ENCODE measurements at regions not wholly inside any gene's neighbourhood (a gene's known extent, or its start where the extent isn't known, plus 50 kb on each side); places are given as distances from the start of the nearest gene placed in this dataset.
"Not testable (repeated sequence)": the region's sequence is repeated elsewhere in the genome, so short reads cannot be mapped to it uniquely, and the experiment has no call there.

DNA sequence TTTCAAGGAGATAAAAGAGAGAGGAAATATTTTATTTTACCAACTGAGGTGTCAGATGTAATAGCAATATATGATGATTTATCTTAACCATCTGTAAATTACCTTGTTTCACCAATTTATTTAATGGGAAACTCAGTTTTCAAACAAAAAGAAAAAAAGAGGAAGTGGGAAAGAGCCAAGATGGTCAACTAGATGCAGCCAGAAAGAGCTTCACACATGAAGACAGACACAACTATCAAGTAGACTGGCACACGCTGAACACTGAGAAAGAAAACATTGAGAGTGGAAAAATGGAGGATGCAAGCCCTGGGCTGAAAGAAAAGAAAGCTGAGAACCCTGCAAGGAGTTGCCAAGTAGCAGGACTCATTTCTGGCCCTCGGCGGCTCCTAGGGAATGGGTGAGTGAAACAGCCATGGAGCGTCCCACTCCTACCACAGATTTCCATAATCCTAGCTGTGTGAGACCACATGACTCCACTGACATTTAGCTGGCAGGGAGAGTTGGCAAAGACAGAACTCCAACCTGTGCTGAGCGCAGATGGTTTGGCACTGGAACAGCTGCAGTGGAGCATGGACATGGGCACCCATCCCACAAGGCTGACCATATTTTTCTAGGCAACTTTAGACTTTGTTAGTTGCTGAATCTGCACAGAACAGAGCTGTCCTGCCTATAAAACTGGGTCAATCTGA, 409.3 kb downstream of the FAM47B start:
- no peak for DNase-seq (ENCODE audit: low read depth)
- no peak for TF ChIP-seq CTCF (IDR thresholded peaks at IDR 0.05; ENCODE audit: insufficient read depth, low read length)
- no peak overlapping the region for H3K4me3 ChIP-seq (ENCODE audit: low read depth, low read length)

DNA sequence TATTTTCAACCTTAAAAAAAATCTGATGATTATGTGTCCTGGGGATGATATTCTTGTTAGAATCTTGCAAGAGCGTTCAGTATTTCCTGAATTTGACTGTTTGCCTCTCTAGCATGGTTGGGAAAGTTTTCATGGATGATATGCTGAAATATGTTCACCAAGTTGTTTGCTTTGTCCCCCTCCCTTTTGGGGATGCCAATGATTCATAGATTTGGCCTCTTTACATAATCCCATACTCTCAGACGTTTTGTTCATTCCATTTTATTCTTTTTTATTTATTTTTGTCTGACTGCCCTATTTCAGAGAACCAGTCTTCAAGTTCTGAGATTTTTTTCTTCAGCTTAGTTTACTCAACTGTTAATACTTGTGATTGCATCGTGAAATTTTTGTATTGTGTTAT, 415.1 kb downstream of the FAM47B start:
- no peak for DNase-seq (ENCODE audit: low read depth)
- TF ChIP-seq CTCF (IDR thresholded peaks at IDR 0.05; ENCODE audit: insufficient read depth, low read length): no peak
- no peak overlapping the region for H3K4me3 ChIP-seq (ENCODE audit: low read depth, low read length)

GRCh38 chrX:35362866-35363265, 420.3 kb downstream of the FAM47B start:
- TF ChIP-seq CTCF (IDR thresholded peaks at IDR 0.05; ENCODE audit: insufficient read depth, low read length): no peak
- H3K4me3 ChIP-seq (ENCODE audit: low read depth, low read length): no peak overlapping the region
- DNase-seq (ENCODE audit: low read depth): no peak

GRCh38 chrX:35374116-35374515, 424.0 kb upstream of the MAGEB16 start:
- DNase-seq (ENCODE audit: low read depth): no peak

GRCh38 chrX:35380808-35381700, 417.1 kb upstream of the MAGEB16 start:
- peak; percentile 1 for DNase-seq (ENCODE audit: low read depth)
- no peak overlapping the region for H3K4me3 ChIP-seq (ENCODE audit: low read depth, low read length)
- TF ChIP-seq CTCF (IDR thresholded peaks at IDR 0.05; ENCODE audit: insufficient read depth, low read length): peak; percentile 30

More at GRCh38 chrX:35374116-35374515, 424.0 kb upstream of the MAGEB16 start:
- H3K4me3 ChIP-seq (ENCODE audit: low read depth, low read length): no peak overlapping the region
- TF ChIP-seq CTCF (IDR thresholded peaks at IDR 0.05; ENCODE audit: insufficient read depth, low read length): no peak

GRCh38 chrX:35381709-35382108, 416.4 kb upstream of the MAGEB16 start:
- not testable (repeated sequence) for H3K4me3 ChIP-seq (ENCODE audit: low read depth, low read length); DNase-seq (ENCODE audit: low read depth)

DNA sequence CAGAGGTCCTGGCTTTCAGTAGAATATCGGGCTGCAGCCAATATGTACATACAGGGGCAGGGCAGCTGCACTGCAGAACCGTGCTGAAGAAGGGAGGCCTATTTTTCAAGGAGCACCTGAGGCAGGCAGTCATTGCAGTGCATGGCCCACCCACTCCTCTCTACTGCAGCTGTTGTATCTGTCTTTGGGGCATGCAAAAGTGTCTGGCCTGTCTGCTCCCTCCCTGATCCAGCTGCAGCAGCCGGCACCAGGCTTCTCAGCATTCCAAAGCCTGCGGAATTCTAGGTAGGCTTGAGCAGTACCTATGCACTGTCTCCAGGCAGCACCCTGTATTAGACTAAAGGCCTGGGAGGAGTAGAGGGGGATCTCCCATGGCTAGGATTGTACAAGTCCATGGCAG, 415.2 kb upstream of the MAGEB16 start:
- no peak for TF ChIP-seq CTCF (IDR thresholded peaks at IDR 0.05; ENCODE audit: insufficient read depth, low read length)
- H3K4me3 ChIP-seq (ENCODE audit: low read depth, low read length): no peak overlapping the region
- no peak for DNase-seq (ENCODE audit: low read depth)

Data from fibroblast of the aortic adventitia (primary cell).